Astrocyte of the spinal cord (primary cell): ENCODE measurements at regions not wholly inside any gene's neighbourhood (a gene's known extent, or its start where the extent isn't known, plus 50 kb on each side); places are given as distances from the start of the nearest gene placed in this dataset.

Experiments
- DNase-seq: peaks from one replicate; pipeline ENCODE4 v3.0.0; 2011; ENCODE audit warnings: low read depth, low spot score
- H3K4me3 ChIP-seq: 2 replicates; pipeline ENCODE4 v1.5.1; 2011; ENCODE audit warnings: low read depth, mild to moderate bottlenecking, low read length, moderate library complexity
- CTCF ChIP-seq: IDR thresholded peaks from 2 replicates; pipeline ENCODE4 v1.5.1; 2012; ENCODE audit warnings: low read depth, mild to moderate bottlenecking, low read length, inconsistent platforms
- in situ Hi-C: cut with HindIII; loops from 2 replicates; pipeline ENCODE4 v1.10.0; 2017; ENCODE audit warnings: low sequenced_read_pairs

GRCh38 chr1:79069828-79070227, 63.3 kb upstream of the ADGRL4 start:
- in situ Hi-C loops, result no loop called here
- no peak for DNase-seq
- H3K4me3 ChIP-seq, result no peak overlapping the region
- no peak for TF ChIP-seq CTCF

DNA sequence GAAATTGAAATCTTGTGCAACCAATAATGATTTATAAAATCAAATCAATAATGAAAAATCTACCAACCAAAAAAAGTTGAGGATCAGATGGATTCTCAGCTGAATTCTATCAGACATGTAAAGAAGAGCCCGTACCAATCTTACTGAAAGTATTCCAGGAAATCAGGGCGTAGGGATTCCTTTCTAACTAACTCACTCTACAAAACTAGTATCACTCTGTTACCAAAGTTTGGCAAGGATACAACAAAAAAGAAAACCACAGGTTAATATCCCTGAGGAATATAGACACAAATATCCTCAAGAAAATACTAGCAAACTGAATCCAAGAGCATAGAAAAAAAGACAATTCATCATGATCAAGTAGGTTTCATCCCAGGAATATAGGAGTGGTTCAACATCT, 52.8 kb upstream of the ADGRL4 start:
- no peak overlapping the region for H3K4me3 ChIP-seq

More for the DNA sequence above, 52.8 kb upstream of the ADGRL4 start:
- no peak for DNase-seq
- no peak for TF ChIP-seq CTCF
- in situ Hi-C loops, result no loop called here
